RCC 7860 (cell line): ENCODE measurements at regions not wholly inside any gene's neighbourhood (a gene's known extent, or its start where the extent isn't known, plus 50 kb on each side); places are given as distances from the start of the nearest gene placed in this dataset.

Source experiments
- DNase-seq: peaks from one replicate; pipeline ENCODE4 v3.0.0-alpha.2; 2015; ENCODE audit warnings: low spot score
- FAIRE-seq: peaks from 2 replicates; lab custom pipeline; 2012; peaks lifted over from hg19 to GRCh38; lab: Jason Lieb, UNC

- FAIRE-seq: no peak
- DNase-seq: no peak
These were observed 60.1 kb downstream of the NABP1 start for GRCh38 chr2:191738003-191738402.

GRCh38 chr2:191738667-191739066 is 60.7 kb downstream of the NABP1 start:
- FAIRE-seq (no peak), DNase-seq (no peak)

- no peak for FAIRE-seq
- no peak for DNase-seq
These were observed 61.3 kb downstream of the NABP1 start for GRCh38 chr2:191739194-191739593.

GRCh38 chr2:191740016-191740419 is 62.1 kb downstream of the NABP1 start:
- DNase-seq (no peak), FAIRE-seq (no peak)

GRCh38 chr2:191740759-191741158 is 62.8 kb downstream of the NABP1 start:
- FAIRE-seq: no peak
- no peak for DNase-seq

- no peak for DNase-seq
- FAIRE-seq: no peak
These were observed 68.6 kb downstream of the NABP1 start for GRCh38 chr2:191746346-191747169.

GRCh38 chr2:191747170-191747530 is 69.2 kb downstream of the NABP1 start:
- no peak for FAIRE-seq
- no peak for DNase-seq

- DNase-seq: no peak
- FAIRE-seq: no peak
These were observed 70.1 kb downstream of the NABP1 start for GRCh38 chr2:191748059-191748461.

- DNase-seq (no peak), FAIRE-seq (no peak)
These were observed 70.7 kb downstream of the NABP1 start for GRCh38 chr2:191748528-191749180.

- DNase-seq (no peak), FAIRE-seq (no peak)
These were observed 71.2 kb downstream of the NABP1 start for GRCh38 chr2:191749181-191749540.

- DNase-seq (no peak), FAIRE-seq (no peak)
These were observed 76.2 kb downstream of the NABP1 start for GRCh38 chr2:191754103-191754502.

- FAIRE-seq: no peak
These were observed 78.8 kb downstream of the NABP1 start for GRCh38 chr2:191756761-191757160.

GRCh38 chr2:191757208-191757607 is 79.3 kb downstream of the NABP1 start:
- DNase-seq: no peak
- no peak for FAIRE-seq

More at GRCh38 chr2:191756761-191757160, 78.8 kb downstream of the NABP1 start:
- DNase-seq: no peak

GRCh38 chr2:191758518-191759507 is 80.9 kb downstream of the NABP1 start:
- DNase-seq (peak; percentile 69), FAIRE-seq (peak; percentile 67)

GRCh38 chr2:191759680-191760079 is 81.7 kb downstream of the NABP1 start:
- FAIRE-seq (no peak), DNase-seq (no peak)

- no peak for FAIRE-seq
These were observed 82.8 kb downstream of the NABP1 start for GRCh38 chr2:191760655-191761262.

GRCh38 chr2:191773136-191773535 is 73.8 kb downstream of the CAVIN2 start:
- FAIRE-seq (no peak), DNase-seq (no peak)

More at GRCh38 chr2:191760655-191761262, 82.8 kb downstream of the NABP1 start:
- DNase-seq: no peak

- FAIRE-seq (no peak), DNase-seq (no peak)
These were observed 69.5 kb downstream of the CAVIN2 start for GRCh38 chr2:191777351-191777750.

- no peak for DNase-seq
- no peak for FAIRE-seq
These were observed 68.8 kb downstream of the CAVIN2 start for GRCh38 chr2:191778041-191778440.

- FAIRE-seq (no peak), DNase-seq (no peak)
These were observed 64.5 kb downstream of the CAVIN2 start for GRCh38 chr2:191782351-191782750.

- FAIRE-seq: no peak
These were observed 63.5 kb downstream of the CAVIN2 start for GRCh38 chr2:191783416-191783815.

More at GRCh38 chr2:191783416-191783815, 63.5 kb downstream of the CAVIN2 start:
- no peak for DNase-seq
